UCSD-AML1 (cell line): ENCODE measurements at regions not wholly inside any gene's neighbourhood (a gene's known extent, or its start where the extent isn't known, plus 50 kb on each side); places are given as distances from the start of the nearest gene placed in this dataset.

Experiments used
- DNase-seq: peaks from one replicate; lab custom pipeline; 2025; ENCODE audit not compliant: unreplicated experiment; lab: John Stamatoyannopoulos, UW

DNA sequence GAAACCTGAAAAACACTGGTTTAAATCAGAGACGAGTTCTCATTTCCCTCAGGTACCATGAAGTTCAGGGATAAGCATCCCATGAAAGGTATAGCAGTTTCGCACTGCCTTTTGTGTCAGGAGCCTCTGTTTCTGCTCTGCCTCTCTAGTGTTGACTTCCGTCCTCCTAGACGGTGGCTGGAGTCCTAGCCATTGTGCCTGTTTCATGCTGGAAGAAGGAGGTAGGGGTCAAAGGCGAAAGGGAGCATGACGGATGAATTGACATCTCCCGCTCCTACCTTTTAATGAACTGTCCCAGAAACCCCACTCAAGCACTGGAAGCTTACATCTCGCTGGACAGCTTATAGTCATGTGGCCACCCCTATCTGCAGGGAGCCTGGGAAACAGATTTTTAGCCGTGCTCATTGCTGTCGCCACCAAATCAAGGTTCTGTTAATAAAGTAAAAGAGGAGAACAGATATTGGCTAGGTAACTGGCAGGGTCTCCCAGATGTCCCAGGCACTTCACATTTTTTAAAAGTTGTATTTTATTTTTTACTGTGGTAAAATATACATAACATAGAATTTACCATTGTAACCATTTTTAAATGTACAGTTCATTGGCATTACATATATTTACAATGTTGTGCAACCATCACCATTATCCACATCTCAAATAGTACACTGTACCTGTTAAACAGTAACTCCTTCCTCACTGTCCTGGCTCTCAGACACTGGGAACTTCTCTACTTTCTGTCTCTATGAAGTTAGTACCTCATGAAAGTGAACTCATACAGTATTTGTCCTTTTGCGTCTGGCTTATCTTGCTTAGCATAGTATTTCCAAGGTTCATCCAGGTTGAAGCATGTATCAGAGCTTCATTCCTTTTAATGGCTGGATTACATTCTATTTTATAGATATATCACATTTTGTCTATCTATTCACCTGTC, 55.0 kb upstream of the CTLA4 start:
- DNase-seq: no peak

DNA sequence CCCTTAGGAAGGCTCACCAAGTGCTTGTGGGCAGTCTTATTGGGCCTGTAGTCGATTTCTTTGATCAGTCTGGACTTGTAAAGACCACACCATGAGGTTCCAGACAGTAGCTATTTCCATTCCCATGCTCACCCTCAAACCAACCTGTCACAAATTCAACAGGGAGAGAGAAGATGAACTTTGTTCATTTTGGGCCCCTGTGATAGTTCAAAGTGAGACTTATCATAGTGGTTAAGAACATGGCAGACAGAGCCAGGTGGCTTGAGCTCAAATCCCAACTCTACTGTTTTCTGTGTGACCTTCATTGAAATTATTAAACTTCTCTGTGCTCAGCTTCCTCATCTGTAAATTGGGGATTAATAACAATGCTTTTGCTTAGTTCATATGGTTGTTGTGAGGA, 53.9 kb upstream of the CTLA4 start:
- DNase-seq: no peak

DNA sequence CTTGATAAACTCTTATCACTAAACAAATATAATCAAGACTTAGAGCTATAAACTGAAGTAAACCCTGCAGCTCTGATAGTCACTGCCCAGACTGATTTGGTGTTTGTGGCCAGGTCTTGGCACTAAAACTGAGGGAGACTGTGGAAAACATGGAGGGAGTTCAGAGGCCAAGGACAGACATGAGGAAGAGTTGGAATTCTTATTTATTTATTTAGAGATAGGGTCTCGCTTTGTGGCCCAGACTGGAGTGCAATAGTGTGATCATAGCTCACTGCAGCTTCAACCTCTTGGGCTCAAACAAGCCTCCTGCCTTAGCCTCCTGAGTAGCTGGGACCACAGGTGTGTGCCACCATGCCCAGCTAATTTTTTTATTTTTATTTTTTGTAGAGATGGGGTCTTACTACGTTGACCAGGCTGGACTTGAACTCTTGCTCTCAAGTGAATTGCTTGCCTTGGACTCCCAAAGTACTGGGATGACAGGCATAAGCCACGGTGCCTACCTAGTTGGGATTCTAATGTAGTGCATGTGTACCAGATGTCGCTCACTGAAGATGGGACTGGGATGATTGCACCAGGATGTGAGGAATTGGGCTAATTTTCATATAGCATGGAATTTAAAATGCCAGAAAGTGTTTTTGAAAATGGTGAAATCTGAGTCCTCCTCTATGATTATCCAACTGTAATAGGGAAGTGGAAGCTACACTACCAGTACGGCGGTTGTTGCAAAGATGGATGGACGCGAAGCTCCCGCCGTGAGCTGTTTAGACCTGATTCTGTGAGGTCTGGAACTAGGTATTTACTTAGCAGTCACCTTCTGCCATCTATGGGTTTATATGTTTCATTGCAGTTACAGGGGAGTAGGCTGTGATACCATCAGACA, 52.7 kb upstream of the CTLA4 start:
- DNase-seq: peak; percentile 32

DNA sequence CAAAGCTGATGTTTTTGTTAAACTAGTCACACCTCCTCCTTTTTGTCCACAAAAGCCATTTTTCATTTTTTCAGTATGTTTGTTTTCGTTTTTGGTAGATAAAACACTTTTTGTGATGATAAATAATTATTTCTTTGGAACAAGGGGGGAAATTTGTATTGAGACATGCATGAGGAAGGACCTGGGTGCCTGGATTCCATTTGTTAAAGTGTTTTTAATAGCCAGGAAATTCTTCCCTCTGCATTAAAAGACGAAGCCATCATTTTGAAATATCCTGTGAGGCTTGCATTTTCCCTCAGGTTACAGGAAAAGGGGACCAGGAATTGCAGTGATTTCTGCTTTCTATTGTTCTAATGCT, 52.1 kb upstream of the CTLA4 start:
- no peak for DNase-seq

DNA sequence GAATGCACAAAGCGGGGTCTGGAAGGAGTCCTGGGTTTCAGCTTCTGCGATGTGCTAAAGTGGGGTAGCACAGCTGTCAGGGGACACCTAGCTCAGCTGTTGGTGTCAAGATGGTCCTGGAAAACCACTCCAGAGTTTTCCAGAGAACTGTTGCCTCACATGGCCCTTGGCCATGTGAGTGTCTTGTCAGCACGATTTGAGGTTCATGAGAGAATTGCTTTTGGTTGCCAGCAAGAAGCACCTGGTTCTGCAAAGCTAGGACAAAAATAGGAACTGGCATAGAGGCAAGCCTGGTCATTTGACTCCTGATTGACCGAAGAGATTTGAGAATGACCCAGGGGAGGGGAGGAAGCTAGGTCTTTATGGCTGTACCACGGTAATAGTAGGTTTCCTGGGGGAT, 50.4 kb upstream of the CTLA4 start:
- DNase-seq: no peak
